ENCODE measurements at regions not wholly inside any gene's neighbourhood (a gene's known extent, or its start where the extent isn't known, plus 50 kb on each side); places are given as distances from the start of the nearest gene placed in this dataset.
"Not testable (repeated sequence)": the region's sequence is repeated elsewhere in the genome, so short reads cannot be mapped to it uniquely, and the experiment has no call there.

DNA sequence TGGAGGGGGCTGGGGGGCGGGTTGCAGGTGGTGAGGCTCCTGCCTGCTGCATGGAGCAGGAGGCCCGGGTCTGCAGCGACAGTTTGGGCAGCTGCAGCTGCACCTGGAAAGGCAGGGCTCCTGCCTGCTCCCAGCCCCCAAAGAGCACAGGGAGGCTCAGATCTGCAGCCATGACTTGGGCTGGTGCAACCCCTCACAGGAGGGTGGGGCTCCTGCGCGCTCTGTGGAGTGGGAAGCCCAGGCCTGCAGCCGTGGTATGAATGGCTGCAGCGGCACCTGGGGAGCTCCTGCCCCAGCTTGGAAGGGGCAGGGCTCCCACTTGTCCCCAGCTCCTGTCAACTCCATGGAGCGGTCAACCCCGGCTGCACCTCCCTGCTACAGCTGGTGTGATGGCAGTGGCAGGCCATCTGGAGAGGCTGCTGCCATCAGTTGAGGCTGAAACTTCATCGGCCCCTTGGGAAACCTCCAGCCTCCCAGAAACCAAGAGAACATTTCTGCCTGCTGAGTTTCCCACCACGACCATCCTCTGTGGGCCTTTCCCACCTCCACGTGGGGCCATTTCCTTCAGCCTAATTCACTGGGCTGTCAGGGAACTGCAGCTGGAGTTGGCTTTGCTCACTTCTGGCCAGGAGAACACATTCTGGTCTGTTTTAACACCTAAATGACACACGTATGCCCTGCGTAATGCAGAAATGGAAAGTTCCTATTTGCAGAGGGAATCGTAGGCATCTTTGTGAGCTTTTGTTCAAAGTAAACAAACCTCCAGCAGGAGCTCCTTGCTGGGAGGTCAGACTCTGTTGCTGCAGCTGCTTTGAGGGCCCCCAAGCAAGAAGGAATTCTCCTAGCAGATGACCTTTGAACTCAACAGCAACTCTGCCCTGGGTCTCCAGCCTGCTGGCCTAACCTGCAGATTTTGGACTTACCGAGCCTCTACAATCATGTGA lies 429.0 kb downstream of the PREX1 start:
- DNase-seq = no peak

DNA sequence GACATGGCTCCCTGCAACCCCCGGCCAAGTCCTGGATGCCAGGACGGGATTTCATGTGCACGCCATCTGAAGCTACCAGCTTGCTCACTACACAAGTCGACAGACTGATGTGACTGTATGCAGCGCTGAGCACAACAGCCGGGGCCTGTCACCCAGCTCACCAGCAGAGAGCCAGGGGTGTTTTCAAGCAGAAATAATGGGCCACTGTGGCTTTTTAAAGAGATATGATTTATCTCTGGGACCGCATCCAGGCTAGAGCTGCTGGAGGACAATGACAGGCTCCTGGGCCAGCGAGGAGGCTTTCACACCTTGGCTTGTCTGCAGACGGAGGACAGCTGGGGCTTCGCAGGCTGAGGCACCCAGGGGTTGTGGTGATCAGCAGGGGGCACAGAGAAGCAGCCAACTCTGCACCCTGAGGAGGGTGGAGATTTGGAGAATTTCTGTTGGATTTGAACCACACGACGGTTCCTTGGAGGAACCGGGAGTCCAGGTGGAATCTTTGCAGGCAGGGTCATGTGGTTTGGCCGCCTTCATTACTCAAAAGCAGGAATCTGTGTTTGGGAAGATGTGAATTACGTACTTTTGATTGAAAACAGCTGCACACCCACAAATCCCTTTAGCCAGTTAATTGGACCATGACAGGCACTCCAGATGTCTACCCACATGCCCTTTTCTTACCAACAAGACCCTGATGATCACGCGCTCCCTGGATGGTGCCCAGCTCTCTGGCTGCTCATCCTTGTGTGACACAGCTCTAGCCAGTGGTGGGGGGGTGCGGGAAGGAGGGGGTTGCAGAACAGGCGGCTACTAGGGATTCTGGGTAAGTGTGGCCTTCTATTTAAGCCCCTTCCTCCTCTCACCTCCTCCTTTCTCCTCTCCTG lies 430.6 kb downstream of the PREX1 start:
- DNase-seq = not testable (repeated sequence)

DNA sequence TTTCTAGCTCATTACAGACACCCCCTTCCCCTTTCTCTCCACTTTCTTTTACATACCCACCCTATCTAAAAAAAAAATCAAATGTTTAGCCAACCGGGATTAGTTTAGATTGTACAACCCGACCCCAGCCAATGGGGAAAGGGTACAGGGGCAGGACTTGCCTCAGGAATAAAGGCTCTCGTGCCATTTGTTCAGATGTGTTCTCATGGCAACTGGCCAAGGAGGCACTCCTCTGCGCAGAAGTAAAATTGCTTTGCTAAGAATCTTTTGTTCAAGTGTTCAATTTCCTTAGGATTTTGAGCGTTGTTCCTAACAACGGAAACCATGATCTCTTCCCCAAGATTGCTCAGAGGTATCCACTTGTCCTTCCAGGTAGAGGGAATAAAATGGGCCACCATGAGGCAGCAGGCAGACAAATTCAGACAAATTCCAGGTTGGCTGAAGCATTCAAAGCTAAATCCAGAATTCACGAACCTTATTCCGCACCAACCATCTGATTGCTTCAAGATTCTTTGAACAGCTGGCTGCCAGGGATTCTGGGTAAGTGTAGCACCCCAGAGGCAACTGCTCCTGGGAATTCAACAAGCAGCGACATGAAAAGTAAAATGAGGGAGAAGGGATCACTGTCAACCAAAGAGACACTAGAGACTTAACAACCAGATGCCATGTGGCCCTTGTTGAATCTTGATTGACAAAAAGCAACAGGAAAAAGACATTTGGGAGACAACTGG lies 431.8 kb downstream of the PREX1 start:
- DNase-seq = no peak

DNA sequence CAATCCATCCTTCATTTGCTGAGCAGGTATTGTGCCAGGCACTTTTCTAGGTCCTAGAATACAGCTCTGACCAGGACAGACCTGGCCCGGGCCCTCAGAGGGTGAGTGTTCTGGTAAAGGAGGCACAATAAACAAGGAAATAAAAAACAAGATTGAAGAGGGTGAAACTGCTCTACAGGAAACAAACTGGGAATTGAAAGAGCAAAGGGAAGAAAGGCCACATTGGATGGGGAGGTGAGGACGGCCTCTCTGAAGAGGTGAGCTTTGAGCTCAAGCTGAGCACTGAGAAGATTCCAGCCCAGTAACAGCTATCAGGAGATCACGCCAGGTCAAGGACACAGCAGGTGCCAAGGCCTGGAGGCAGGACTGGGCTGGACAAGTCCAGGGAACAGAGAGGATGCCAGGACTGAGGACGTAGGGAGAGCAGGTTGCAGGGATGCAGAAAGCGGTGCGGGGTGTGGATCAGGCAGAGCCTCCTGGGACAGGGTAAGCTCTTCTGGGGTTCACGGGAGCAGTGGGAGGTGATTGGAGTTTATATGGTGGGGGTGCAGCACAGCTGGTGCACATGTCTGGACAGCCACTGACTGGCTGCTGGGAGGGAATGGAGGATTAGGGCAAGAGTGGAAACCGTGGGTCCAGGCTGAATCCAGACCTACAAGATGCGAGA lies 433.3 kb downstream of the PREX1 start:
- no peak for DNase-seq

DNA sequence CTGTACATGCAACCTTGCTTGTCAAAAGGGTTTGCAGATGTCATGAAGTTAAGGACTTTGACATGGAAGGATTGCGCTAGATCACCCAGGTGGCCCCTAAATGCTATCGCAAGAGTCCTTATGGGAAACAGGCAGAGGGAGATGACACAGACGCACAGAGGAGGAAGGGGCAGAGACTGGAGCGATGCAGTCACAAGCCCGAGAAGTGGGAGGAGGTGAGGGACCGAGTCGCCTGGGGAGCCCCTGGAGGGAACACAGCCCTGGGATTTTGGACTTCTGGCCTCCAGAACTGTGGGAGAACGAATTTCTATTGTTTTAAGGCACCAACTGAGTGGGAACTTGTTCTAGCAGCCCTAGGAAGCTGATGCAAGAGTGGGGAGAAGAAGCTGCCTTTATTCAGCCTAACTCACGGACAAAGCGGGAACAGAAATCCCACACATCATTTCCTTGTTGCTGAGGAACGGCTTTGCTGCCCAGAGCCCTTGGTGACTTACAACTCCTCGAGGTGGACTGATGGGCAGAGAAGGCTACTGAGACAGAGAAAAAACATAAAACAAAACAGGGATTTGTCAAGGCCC lies 434.0 kb downstream of the PREX1 start:
- no peak for DNase-seq

DNA sequence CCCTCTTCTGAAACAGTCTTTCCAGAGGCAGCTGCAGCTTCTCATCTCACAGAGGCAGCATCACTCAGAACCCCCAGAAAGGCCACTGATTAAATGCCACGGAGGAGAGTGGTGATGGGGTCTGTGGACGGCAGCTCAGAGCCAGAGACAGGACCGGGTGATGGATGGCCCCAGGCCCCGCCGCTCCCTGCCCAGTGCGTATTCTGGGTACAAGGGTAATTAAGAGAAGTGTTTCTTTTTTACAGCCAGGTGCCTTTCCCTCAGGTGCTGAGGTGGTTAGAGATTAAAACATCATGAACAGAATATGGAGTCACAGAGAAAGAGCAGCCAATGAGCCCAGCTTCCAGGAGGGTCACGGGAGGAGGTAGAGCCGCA lies 434.5 kb downstream of the PREX1 start:
- DNase-seq = no peak

DNA sequence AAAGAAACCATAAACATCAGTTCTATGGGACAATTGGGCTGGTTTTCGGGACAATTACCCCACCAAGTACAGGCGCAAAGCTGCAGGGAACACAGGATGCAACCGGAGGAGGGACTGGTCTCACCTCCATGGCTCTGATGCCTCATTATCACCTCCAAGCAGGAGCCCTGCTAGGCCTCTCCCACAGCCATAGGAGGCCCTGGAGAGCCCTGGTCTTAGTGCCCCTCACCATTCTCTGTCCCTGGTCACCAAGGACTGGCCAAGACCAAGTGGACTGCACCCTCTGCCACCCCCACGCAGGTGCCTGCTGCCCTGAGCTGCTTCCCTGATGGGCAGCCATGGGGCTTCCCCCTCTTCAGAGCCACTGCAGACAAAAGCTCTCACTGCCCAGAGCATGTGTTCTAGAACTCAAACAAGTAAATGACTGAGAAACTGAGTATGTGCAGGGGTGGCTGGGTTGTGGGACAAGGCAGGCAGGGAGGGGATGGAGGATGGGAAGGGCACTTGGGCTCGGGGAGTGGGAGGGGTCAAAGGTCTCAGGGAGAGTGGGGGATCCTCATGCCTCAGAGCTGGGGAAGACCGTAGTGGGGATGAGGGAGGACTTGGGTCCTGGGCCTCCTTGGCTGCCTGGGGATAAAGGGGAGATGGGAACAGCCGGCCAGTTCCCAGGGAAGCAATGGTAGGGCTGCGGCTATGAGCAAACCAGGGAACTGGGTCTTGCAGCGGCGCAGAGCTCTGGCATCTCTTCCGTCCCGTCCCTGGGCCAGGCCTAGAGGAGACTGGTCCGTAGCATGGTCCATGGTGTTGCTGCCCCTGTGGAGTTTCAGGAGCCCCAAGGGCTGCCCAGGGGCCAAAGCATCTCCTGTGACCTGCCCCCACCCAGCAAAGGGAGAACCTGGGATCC lies 435.1 kb downstream of the PREX1 start:
- no peak for DNase-seq

DNA sequence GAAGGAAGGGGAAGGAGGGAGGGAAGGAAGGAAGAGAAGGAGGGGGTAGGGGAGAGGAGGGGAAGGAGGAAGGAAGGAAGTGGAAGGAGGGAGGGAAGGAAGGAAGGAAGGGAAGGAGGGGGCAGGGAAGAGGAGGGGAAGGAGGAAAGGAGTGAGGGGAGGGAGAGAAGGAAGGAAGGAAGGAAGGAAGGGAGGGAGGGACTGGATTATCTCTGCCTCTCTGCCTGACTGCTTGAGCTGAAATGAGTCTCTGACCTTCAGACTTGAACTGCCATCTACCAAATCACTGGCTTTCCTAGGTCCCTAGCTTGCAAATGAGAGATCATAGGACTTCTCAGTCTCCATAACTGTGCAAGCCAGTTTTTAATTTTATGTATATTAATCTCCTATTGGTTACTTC lies 436.8 kb downstream of the PREX1 start:
- DNase-seq = no peak

DNA sequence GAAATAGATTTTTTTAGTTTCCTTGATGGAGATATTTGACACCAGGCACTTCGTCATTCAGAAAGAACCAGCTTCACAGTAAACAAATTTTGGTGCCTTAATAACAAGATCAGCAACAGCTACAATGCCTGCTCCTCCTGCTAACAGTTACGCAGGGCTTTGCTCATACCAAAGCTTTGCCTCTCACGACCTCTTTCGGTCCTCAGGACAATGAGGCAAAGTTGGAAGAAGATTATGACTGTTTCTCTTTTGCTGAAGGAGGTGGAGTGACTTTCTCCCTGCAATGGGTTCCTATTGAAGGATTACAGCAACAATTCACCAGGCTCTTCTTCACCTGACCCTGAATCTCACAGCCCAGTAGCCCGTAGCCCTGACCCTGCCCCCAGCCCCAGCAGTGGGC lies 440.1 kb downstream of the PREX1 start:
- DNase-seq = no peak

DNA sequence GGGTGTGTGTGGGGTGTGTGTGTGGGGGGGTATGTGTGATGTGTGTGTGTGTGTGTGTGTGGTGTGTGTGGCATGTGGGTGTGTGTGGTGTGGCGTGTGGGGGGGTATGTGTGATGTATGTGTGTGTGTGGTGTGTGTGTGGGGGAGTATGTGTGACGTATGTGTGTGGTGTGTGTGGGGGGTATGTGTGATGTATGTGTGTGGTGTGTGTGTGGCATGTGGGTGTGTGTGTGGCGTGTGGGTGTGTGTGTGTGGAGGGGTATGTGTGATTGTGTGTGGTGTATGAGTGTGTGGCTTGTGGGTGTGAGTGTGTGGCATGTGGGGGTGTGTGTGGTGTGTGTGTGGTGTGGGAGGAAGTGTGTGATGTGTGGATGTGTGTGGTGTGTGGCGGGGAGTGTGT lies 442.3 kb downstream of the PREX1 start:
- DNase-seq = peak in 1 of 5 experiments; percentile 20

DNA sequence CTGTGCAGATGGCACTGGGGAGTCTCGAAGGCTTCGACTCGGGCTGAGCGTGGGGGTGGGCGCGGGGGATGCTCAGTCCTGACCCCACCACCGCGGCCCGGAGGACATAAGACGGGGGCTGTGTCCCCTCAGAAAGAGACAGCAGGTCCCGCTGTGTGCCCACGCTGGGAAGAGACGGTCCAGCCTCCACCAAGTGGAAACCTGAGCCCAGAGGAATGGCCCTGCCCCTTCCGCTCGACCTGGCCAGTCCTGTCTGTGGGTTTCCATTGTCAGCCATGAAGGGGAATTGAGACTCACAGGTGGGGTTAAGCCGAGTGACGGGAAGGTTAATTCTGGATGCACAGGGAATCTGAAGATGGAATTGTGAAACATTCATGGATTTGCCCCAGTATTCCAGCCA lies 442.7 kb downstream of the PREX1 start:
- DNase-seq = no peak

DNA sequence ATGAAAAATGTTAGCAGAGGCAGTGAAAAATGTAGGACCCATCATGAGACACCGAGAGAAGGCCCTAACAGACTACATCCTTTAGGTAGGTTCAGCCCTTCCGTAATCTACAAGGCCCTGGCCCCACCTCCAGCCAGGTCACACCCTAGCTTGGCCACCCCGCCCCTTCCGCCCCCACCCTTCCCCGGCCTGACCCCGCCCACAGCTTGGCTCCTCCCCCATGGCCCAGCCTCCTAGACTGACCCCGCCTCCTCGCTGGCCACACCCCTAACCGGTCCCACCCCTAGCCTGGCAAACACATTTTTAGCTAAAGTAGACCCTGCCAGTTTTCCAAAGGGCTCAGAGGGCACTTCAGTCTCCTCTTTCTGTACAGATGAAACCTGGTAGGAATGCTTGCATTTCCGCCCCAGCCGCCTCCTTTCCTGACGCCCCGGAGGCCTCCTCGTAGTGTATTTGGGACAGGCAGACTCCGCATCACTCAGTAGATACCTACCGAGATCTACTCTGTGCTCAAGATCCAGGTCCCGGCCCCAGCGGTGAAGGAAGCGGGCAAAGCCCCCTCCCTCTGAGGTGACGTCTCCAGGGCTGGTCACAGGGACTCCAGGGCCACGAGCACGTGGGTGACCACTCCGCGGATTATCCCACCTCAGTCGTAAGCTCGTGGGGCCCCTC lies 443.5 kb downstream of the PREX1 start:
- DNase-seq = no peak

DNA sequence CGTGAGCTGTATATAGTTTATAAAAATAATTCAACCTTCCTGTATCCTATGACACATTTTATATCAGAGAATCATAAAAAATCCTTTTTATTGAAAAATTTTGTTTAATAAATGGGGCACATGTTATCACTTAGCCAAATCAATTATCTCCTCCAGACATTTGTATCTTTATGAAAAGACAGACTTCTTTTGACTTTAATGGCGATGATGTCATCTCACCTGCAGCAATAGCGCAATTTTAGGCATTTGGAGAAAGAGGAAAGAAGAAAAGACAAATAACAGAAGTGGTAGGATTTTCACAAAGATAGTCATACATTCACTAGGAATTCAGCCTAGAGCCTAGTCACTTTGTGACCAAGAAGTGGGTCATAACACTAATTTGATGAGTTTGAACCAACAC lies 444.5 kb downstream of the PREX1 start:
- no peak for DNase-seq

DNA sequence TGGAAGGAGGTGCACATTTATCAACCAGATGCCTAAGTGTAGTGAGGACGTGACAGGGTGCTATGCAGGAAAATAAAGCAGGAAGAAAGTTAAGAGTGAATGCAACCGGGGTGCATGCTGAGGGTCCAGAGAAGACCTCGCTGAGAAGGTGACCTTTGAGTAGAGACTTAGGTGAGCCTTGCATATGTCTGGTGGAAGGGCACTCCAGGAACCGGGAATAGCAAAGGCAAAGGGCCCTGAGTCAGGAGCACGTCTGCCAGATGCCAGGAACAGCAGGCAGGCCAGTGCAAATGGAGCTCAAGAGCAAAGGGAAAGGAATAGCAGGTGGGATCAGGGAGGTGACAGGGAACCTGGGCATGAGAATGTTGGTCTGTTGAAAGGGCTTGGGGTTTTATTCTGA lies 445.5 kb downstream of the PREX1 start:
- DNase-seq = no peak

DNA sequence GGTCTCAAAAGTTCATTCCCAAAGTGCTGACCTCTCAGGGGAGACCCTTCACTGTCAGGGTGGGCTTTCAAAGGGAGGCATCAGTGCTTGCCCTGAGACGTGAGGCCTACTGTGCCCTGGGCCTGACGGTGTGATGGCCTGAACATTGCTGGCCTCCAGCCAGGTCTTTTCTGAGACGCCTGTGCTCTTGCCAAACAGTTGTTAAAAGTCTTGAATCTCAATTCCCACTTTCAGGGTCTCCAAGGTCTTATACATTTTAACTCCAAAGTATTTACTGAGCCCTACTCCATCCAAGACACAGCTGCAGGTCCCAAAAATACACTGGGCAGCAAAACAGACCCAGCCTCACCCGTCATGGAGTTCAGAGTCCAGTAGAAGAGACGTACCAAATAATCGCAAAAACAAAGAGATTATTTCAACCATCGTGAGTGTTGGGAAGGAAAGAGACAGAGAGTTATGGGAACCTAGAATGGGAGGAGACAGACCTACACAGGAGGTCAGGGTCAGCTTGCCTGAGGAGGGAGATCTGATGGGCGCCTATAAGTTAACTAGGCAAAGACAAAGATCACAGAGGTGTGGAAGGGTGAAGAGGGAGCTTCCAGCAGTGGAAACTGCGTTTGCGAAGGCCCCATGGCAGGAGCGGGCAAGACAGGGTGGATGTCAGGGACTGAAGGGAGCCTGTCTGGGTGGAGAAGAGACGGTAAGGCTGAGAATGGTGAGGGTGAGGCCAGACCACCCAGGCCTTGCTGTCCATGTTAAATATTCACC lies 446.3 kb downstream of the PREX1 start:
- no peak for DNase-seq

DNA sequence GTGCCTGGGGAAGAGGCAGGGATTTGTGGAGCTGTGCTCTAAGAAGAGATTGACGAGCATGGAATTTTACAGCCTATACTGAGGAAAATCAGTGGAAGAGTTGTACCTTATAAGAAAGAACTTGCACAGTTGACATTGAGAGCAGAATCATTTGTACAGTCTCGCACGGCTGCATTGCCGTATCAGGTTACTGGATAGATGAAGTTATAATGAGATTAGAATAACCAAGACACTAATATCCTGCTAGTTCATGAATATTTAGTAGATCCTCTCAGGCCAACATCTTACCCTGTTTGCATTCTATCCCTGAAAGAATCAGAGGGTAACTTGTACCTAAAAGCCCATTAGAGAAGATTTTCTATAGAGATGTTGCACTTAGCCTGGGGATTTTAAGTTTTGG lies 447.1 kb downstream of the PREX1 start:
- DNase-seq = no peak

DNA sequence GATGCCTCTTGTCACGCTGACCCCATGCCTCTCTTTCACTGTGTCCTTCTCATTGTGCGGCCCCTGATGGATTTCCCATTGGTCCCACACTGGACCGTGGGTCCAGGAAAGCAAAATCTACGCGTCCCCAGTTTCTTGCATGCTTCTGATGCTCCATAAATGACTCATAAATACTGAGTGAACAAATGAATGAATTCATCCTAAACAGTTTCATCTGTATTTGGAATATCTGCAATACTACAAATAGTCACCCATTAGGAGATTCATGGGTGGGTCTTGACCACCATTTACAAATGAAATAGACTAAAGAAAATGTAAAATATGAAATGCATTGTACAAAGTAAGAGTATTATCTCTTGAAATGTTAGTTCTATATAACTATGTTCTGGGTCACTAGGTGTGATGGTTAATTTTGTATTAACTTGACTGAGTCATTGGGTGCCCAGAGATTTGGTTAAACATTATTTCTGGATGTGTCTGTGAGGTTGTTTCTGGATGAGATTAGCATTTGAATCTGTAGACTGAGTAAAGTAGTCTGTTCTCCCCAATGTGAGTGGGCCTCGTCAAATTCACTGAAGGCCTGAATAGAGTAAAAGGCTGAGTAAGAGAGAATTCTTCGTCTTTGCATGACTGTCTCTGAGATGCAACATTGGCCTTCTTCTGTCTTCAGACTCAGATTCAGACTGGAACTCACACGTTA lies 448.7 kb downstream of the PREX1 start:
- no peak for DNase-seq

DNA sequence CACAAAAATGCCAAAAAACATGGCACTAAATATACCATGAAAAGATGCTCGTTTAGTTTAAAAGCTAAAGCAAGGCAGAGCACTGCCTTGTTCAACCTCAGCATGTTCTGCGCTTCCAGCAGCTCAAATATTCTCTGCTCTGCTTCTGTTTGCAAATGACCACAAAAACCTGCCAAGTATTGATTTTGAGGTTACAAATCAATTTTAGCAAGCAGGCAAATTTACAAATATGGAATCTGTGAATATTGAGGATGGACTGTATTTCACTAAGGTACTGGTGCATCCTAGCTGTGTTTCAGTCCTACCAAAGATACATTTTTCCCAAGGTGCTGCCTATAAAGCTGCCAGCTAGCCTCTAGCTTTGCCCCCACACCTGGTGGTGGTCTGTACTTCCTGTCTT lies 449.9 kb downstream of the PREX1 start:
- no peak for DNase-seq

DNA sequence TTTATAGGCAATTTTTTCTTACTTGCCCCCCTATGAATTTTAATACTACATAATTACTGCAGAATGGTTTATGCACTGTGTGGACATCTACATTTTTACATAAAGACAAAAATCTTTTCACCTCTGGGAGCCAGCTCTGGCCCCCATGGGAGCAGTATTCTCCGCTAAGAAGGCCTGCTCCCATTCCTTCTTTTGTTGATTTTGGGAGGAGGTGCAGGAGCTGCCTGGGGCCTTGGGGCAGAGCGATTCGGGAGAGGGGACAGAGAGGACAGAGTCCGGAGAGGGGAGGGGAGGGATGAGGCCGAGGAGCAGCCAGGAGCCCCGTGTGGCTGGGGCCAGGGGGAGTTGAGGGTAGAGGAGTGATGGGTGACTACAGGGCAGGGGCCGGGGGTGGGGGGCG lies 452.0 kb downstream of the PREX1 start:
- no peak for DNase-seq

Data from T-helper 2 cell (primary cell).